Heart left ventricle (tissue), 16 donors: ENCODE measurements at regions not wholly inside any gene's neighbourhood (a gene's known extent, or its start where the extent isn't known, plus 50 kb on each side); places are given as distances from the start of the nearest gene placed in this dataset.

Source experiments
- ATAC-seq, 4 donors: fragments of 200-7000 bp; cut with Tn5 transposase; one replicate each; pipeline ENCODE4 v1.9.1; 2020 to 2022; ENCODE audit warnings: moderate library complexity in 4 of 4, mild to moderate bottlenecking in 3 of 4, moderate number of reproducible peaks in 1 of 4
- DNase-seq, 5 donors: peaks; one replicate each; pipeline ENCODE4 v3.0.0-alpha.2; 2020
- H3K27ac ChIP-seq, 12 donors: fragments of 200-600 bp; sonication (generic) in 4 of 12; one replicate each; pipeline versions ENCODE4 v1.5.0 to v1.8.0; 2016 to 2022; ENCODE audit warnings: mild to moderate bottlenecking in 2 of 12
- H3K27me3 ChIP-seq, 9 donors: fragments of 200-600 bp; sonication (generic) in 2 of 9; one replicate each; pipeline versions ENCODE4 v1.5.1 to v1.8.0; 2016 to 2022; ENCODE audit warnings: mild to moderate bottlenecking in 3 of 9
- H3K36me3 ChIP-seq, 9 donors: fragments of 200-600 bp; sonication (generic) in 2 of 9; one replicate each; pipeline versions ENCODE4 v1.5.0 to v1.8.0; 2018 to 2022; ENCODE audit warnings: mild to moderate bottlenecking in 2 of 9
- H3K4me1 ChIP-seq, 12 donors: fragments of 200-600 bp; sonication (generic) in 4 of 12; one replicate each; pipeline versions ENCODE4 v1.5.0 to v1.8.0; 2016 to 2022; ENCODE audit warnings: mild to moderate bottlenecking in 3 of 12
- H3K4me3 ChIP-seq, 12 donors: fragments of 200-600 bp; sonication (generic) in 4 of 12; one replicate each; pipeline versions ENCODE4 v1.5.0 to v1.8.0; 2017 to 2022; ENCODE audit warnings: mild to moderate bottlenecking in 9 of 12, moderate library complexity in 4 of 12
- H3K9me3 ChIP-seq, 12 donors: fragments of 200-600 bp; sonication (generic) in 4 of 12; one replicate each; pipeline versions ENCODE4 v1.5.0 to v1.8.0; 2016 to 2022; ENCODE audit warnings: mild to moderate bottlenecking in 1 of 12
- CTCF ChIP-seq, 12 donors: fragments of 200-600 bp; sonication (generic) in 4 of 12; IDR thresholded peaks; one replicate each; pipeline versions ENCODE4 v1.5.0 to v1.8.0; 2018 to 2022; ENCODE audit warnings: antibody characterized with exemption in 12 of 12, mild to moderate bottlenecking in 5 of 12
- POLR2A ChIP-seq, 2 donors: fragments of 450-650 bp; IDR thresholded peaks; one replicate each; pipeline ENCODE4 v1.6.1; 2017; ENCODE audit warnings: antibody characterized with exemption in 2 of 2, mild to moderate bottlenecking in 2 of 2, moderate library complexity in 2 of 2
- WGBS, 4 donors: extraction: QIAGEN DNeasy Blood & Tissue Kit in 2 of 4; methylation state at CpG; one replicate each; pipeline versions ENCODE4 v1.1.5 to v1.1.7; 2013 to 2018; 5-methylcytosine and 5-hydroxymethylcytosine counted together
- intact Hi-C, 10 donors: fragments of 100-400 bp; cut with DNase I; formaldehyde crosslinking; loops; one replicate each; pipeline versions ENCODE4 v1.11.1 to v1.14.2; 2022
- donor health status: ischemic (EF 13 %, LVEDD 7.1; RV severe dilation, severe dysfunction).
- donor health status: healthy with polysubstance abuse.
- donor health status: DM: no; HTN: yes; CAD: no.
- donor health status: DM: no; HTN: no; CAD: no.
- donor health status: ischemic (EF 25% LVEDD 6.9; RV normal size, moderate dysfunction).
- donor health status: ischemic (EF 25% LVEDD 5.7; RV mildly dilated, moderate dysfunction).
- donor health status: healthy.
- donor health status: DM: yes; HTN: yes; CAD: no.
- donor health status: ischemic (EF 35%, LVEDD 5.7; RV mildly dilated, moderate dysfunction).
- donor health status: nonischemic (EF 11% LVEDD 7.7; RV severe dilation, severe dysfunction).
- donor health status: DM: yes; HTN: yes; CAD: no.
- donor health status: PGD.
- donor health status: ischemic (EF 29% LVEDD 5.4; RV normal size, mild dysfunction).
- donor health status: nonischemic (EF 23%, LVEDD 6.1; RV moderate dilation, normal function).

GRCh38 chr6:18963439-18963838 lies 576.3 kb downstream of the RNF144B start:
- H3K4me1 ChIP-seq = no peaks in the 10 kb centered on the region
- no peak for TF ChIP-seq CTCF (IDR thresholded peaks at IDR 0.05)
- TF ChIP-seq POLR2A (IDR thresholded peaks at IDR 0.05) = no peak
- DNase-seq = no peak
- intact Hi-C loops = no loop called here
- ATAC-seq = no peak
- no peaks in the 10 kb centered on the region for H3K9me3 ChIP-seq
- H3K4me3 ChIP-seq = no peak overlapping the region
- no peak overlapping the region for H3K27ac ChIP-seq
- no peaks in the 10 kb centered on the region for H3K36me3 ChIP-seq
- WGBS, 4 donors = 79 to 88% (median 85%) methylated on average over 3 of the region's 3 CpGs
- H3K27me3 ChIP-seq = no peaks in the 10 kb centered on the region

DNA sequence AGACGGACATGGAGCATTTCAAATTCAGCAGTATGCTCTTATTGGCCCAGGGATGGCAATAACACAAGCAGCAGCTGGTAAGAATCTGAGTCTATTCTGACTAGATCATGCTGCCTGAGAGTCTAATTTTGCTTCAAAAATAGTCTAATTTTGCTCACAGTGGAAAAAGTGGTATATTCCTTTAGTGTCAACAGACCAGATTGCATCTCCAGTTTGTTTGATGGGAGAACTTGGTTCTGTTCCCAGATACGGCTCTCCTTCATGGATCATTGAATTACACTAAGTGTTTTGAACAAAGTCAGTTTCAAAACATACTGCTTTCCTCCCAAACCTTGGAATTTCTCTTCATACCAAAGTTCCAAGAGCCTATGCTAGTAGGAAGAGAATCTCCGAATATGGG lies 586.1 kb downstream of the RNF144B start:
- no peak for ATAC-seq
- no peak for DNase-seq
- intact Hi-C loops = no loop called here
- Histone ChIP-seq H3K4me1 (peaks cover 0 to 9% (median 0%) of the 10 kb centered on the region in 12 donors), H3K27me3 (no peaks in the 10 kb centered on the region), H3K9me3 (no peaks in the 10 kb centered on the region), H3K27ac (no peak overlapping the region), H3K36me3 (no peaks in the 10 kb centered on the region), H3K4me3 (no peak overlapping the region)
- TF ChIP-seq POLR2A (IDR thresholded peaks at IDR 0.05) (no peak), CTCF (IDR thresholded peaks at IDR 0.05) (no peak)
- 54 to 75% (median 64%) methylated on average over 3 of the region's 3 CpGs for WGBS, 4 donors

DNA sequence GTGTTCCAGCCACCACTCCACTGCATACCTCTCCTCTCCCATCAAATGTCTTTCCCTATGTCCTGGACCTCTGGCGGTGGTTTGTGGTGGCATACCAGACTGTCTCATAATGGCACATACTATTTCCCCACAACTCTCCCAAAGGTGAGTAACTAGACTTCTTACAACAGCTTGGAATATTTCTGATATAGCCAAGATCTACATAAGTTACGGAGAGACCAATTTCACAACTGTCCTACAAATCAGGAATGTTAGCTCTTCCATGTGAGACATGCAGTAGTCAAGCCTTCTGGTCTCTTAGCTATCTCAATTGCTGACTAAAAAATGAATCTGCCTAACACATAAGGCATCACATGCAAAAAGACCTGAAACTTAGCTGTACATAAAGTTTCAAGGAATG lies 588.9 kb downstream of the RNF144B start:
- no peak for DNase-seq
- Histone ChIP-seq H3K4me3 (no peak overlapping the region), H3K36me3 (no peaks in the 10 kb centered on the region), H3K9me3 (no peaks in the 10 kb centered on the region), H3K27ac (no peak overlapping the region), H3K4me1 (peaks cover 0 to 14% (median 0%) of the 10 kb centered on the region in 12 donors), H3K27me3 (no peaks in the 10 kb centered on the region)
- no peak for ATAC-seq
- TF ChIP-seq POLR2A (IDR thresholded peaks at IDR 0.05) (no peak), CTCF (IDR thresholded peaks at IDR 0.05) (no peak)
- 87 to 97% (median 95%) methylated on average over 2 of the region's 2 CpGs for WGBS, 4 donors
- intact Hi-C loops = no loop called here

GRCh38 chr6:18976966-18977365 lies 589.8 kb downstream of the RNF144B start:
- ATAC-seq (no peak), DNase-seq (no peak)
- H3K4me1 ChIP-seq = peaks cover 0 to 14% (median 0%) of the 10 kb centered on the region in 12 donors
- H3K27ac ChIP-seq = no peak overlapping the region
- H3K9me3 ChIP-seq = no peaks in the 10 kb centered on the region
- H3K27me3 ChIP-seq = no peaks in the 10 kb centered on the region
- TF ChIP-seq POLR2A (IDR thresholded peaks at IDR 0.05) (no peak), CTCF (IDR thresholded peaks at IDR 0.05) (no peak)
- 69 to 86% (median 79%) methylated on average over 1 of the region's 1 CpG for WGBS, 4 donors
- H3K4me3 ChIP-seq = no peak overlapping the region
- H3K36me3 ChIP-seq = no peaks in the 10 kb centered on the region
- intact Hi-C loops = no loop called here
